HG02588 (cell line): ENCODE measurements at regions not wholly inside any gene's neighbourhood (a gene's known extent, or its start where the extent isn't known, plus 50 kb on each side); places are given as distances from the start of the nearest gene placed in this dataset.
"Not testable (repeated sequence)": the region's sequence is repeated elsewhere in the genome, so short reads cannot be mapped to it uniquely, and the experiment has no call there.

Source experiments
- ATAC-seq: cut with Tn5 transposase; IDR thresholded peaks from one replicate; pipeline ENCODE4 v1.9.1; 2021; ENCODE audit warnings: mild to moderate bottlenecking, moderate library complexity; ENCODE audit not compliant: unreplicated experiment

DNA sequence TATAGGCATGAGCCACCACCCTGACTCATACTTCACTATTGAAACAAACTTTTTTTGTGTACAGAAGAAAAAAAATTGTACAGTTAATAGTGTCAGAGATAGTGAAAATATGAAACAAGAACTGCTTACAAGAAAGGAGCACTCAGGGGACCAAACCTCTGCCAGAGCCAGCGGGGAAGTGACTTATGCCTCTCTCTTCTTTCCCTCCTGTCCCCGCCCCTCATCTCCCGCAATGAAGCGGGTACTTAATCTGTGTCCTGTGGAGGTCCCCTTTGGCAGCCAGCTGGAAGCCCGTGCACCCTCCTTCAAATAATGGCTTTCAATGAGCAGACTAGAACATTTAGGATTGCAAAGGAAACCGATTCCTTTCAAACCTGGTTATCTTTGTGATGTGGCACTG is 51.5 kb downstream of the PPIAL4A start:
- ATAC-seq: not testable (repeated sequence)

GRCh38 chr1:120941836-120942217 is 52.3 kb downstream of the PPIAL4A start:
- ATAC-seq: not testable (repeated sequence)

DNA sequence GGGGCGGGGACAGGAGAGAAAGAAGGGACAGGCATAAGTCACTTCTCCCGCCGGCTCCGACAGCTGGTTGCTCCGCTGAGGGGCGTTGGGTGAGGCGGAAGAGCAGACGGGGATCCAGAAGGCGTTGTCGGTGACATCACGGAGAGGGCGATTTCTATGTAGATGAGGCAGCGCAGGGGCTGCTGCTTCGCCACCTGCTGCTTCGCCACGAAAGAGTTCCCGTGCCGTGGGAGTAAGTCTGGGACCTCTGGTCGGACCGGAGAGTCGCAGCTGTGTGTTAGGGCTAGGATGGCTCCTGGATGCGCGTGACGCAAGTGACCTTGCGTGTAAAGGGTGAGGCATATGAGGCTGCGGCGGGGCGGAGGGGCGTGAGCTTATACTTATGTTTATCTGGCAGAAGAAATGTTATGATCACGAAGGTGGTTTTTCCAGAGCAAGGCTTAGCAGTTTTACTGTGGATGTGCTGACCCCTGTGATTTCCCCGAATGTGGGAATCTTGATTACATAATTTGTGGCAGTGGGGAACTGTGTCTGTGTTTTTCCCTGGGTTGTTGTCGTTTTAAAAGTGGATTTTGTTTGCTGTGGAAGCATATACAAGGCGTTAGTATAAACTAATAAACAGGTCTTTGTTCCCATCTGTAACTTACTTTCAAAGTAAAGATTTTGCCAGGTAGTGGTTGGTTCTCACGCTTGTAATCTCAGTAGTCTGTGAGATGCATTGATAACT is 52.8 kb downstream of the PPIAL4A start:
- ATAC-seq: peak; percentile 77

- not testable (repeated sequence) for ATAC-seq
Observed at GRCh38 chr1:120942945-120943319, 53.4 kb downstream of the PPIAL4A start.

DNA sequence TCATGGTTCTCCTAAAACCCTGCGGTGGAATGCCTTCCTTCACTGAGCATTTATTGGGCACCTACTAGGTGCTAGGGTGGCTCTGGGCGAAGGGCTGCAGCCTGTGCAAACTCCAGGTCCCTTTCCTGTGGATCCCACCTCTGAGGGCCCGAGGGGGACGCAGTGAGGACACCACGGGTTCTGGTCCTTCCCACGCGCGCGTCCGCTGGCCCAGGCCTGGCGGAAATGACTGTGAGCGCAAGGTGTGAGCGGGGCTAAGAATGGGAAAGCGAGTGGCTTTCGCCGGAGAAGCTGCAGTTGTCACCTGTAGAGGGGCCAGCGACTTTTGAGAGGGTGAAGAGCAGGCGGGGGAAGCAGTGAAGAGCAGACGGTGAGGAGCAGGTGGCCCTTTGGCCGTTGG is 55.1 kb downstream of the PPIAL4A start:
- ATAC-seq: not testable (repeated sequence)

- not testable (repeated sequence) for ATAC-seq
Observed at GRCh38 chr1:120945122-120945521, 55.6 kb downstream of the PPIAL4A start.

DNA sequence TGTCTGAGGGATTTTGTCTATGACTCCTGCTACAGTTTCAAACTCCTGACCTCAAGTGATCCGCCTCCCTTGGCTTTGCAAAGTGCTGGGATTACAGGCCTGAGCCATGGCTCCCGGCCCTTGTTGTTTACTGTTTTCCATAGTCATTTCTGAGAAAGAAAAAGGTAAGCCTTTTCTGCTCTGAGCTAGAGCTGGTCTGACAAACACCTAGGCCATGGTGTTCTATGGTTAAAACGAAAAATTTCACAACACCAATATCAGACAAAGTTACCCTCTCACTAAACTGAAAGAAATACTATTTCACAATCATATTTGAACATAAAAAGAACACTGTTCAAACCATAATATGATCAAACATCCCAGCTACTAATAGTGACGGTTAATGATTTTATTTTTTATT is 57.5 kb downstream of the PPIAL4A start:
- ATAC-seq: not testable (repeated sequence)

GRCh38 chr1:120949724-120950123 is 60.2 kb downstream of the PPIAL4A start:
- not testable (repeated sequence) for ATAC-seq

DNA sequence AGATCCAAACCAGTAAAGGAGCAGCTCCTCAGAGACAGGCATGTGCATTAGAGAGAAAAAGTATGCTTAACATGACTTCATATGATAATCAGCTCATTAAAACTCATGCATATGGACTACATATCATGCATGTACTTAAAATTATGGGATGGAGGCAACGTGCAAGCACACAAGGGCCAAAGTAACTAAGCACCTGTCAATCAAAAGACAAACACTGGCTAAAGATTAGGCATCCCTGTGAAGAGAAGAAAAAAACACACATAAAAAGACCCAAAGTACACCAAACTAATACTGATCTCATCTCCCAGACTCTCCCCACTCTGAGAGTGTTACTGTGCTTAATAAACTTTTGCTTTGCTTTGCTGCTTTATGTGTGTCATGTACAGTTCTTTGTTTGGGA is 61.1 kb downstream of the PPIAL4A start:
- ATAC-seq: not testable (repeated sequence)

DNA sequence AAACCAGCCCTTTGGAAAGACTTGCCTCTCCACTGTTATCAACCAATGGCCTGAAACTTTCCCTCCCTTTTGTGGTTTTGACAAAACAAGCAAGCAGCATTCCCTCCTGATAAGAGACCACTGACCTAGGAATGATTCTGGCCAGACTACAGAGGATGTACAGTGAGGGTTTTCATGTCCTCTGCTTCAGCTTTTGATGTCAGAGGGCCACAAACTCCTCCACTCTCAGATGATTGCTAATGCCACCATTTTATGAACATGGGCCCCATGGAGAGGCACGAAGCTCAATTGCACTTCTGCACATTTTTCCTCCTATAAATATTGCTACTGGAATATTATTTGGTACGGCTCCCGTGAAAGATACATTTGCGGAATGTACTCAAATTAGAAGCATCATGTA is 61.5 kb downstream of the PPIAL4A start:
- not testable (repeated sequence) for ATAC-seq

- not testable (repeated sequence) for ATAC-seq
Observed at GRCh38 chr1:120952207-120952870, 62.8 kb downstream of the PPIAL4A start.

GRCh38 chr1:120952871-120953265 is 63.3 kb downstream of the PPIAL4A start:
- not testable (repeated sequence) for ATAC-seq

- no peak for ATAC-seq
Observed at GRCh38 chr1:120954736-120955135, 65.2 kb downstream of the PPIAL4A start.

- not testable (repeated sequence) for ATAC-seq
Observed at GRCh38 chr1:120955961-120956360, 66.4 kb downstream of the PPIAL4A start.

DNA sequence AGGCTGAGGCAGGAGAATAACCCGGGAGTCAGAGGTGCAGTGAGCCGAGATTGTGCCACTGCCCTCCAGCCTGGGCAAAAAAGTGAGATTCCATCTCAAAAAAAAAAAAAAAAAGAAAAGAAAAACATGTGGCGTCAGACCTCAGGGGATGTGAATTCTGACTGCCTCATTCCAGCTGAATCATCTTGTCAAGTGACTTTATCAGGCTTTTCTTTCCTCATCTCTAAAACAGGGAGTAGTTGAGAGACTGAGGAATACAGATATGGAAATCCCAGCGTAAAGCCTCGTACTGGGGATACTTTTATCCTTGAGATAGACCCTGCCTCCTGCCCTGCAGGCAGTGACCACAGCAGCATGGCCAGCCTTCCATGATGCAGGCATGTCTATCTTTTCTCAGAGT is 76.4 kb downstream of the PPIAL4A start:
- not testable (repeated sequence) for ATAC-seq

DNA sequence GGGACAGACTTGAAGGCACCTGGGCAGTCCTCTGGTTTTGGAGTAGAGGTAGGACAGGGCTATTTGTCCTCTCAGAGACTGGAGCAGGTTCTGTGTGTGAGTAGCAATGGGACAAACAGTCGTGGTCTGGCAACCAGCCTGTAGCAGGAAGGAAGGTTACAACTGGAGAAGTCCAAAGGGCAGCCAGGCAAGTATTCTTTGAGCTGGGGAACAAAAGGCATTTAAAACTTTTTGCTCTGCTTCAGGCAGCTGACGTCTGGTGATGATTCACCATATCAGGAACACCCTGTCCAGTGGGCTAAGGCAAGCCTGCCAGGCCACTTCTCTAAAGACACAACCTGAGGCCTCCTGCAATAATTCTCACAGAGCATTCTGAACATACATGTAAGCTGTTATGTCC is 83.3 kb downstream of the PPIAL4A start:
- not testable (repeated sequence) for ATAC-seq

DNA sequence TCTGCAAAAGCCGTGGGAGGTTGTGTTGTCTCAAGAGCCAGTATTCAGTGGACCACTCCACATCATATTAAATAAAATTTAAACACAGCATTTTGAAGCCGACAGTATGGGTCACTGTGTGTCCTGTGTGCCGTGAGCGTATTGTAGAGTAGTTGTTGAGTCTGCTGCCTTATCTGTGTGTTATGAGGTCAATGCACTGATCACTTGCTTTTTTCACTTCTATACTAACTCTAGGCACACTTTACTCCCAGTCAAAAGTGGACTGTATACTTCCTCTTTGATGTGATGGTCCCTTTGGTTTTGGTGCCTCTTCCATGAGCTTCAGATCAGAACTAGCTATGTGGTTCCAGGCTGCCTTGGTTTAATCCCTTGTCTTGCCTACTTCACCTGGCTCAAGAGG is 84.3 kb downstream of the PPIAL4A start:
- ATAC-seq: not testable (repeated sequence)

GRCh38 chr1:120977279-120977678 is 87.7 kb downstream of the PPIAL4A start:
- ATAC-seq: not testable (repeated sequence)

DNA sequence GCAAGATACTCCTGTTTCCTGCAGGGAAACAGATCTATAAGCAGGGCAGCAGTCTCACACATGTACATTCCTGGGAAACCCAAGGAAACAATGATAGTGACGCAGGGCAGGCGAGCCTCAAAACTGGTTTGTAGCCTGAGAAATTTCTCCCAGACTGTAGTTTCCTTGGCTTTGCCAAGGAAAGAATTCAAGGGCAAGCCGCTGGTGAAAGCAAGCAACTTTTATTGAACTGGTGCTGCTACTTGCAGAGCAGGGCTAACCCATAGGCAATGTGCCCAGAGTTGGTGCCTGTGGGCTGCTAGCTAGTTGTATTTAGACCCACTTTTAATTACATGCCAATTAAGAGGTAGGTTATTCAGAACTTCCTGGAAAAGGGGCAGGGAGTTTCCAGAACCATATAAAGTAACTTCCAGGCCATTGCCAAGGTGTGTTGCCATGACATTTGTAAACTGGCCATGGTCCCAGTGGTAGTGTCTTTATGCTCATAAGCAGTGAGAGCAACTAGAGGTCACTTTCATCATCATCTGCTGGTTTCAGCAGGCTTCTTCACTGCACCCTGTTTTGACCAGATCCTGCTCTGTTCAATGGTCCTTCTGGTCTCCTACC is 92.0 kb downstream of the PPIAL4A start:
- ATAC-seq: not testable (repeated sequence)

GRCh38 chr1:120994614-120995013 is 105.0 kb downstream of the PPIAL4A start:
- not testable (repeated sequence) for ATAC-seq

- ATAC-seq: not testable (repeated sequence)
Observed at GRCh38 chr1:120995025-120995424, 105.5 kb downstream of the PPIAL4A start.
